HCT116 (cell line): ENCODE measurements at regions not wholly inside any gene's neighbourhood (a gene's known extent, or its start where the extent isn't known, plus 50 kb on each side); places are given as distances from the start of the nearest gene placed in this dataset.

Experiments used
- ATAC-seq: fragments of 200-7000 bp; cut with Tn5 transposase; 2 replicates; pipeline ENCODE4 v1.9.1; 2020; ENCODE audit warnings: mild to moderate bottlenecking, moderate library complexity
- BruUV-seq: library from RNA; stranded (reverse); fragments of 400-500 nt; replicated peaks from 2 replicates; lab custom pipeline; 2021; lab: Mats Ljungman, UMichigan
- CTCF ChIA-PET: fragments of 300-600 bp; sonication (Branson Sonifier 250); formaldehyde crosslinking; loops from one replicate; lab custom pipeline; 2021; ENCODE audit warnings: antibody characterized with exemption; lab: Charles Lee
- POLR2A ChIA-PET: fragments of 300-600, 350-600 bp; sonication (Branson Sonifier 250); formaldehyde crosslinking; loops from one replicate; lab custom pipeline; 2021; ENCODE audit warnings: antibody characterized with exemption; lab: Charles Lee
- RAD21 ChIA-PET, 2 experiments: fragments of 300-600 bp; sonication (Branson Sonifier 250); formaldehyde crosslinking; loops; one replicate each; lab custom pipeline; 2023; ENCODE audit warnings: low total read pairs in 2 of 2; ENCODE audit not compliant: uncharacterized antibody in 2 of 2, unreplicated experiment in 2 of 2, low non-redundant PET in 1 of 2; lab: Charles Lee
- DNase-seq: peaks from one replicate; pipeline ENCODE4 v3.0.0-alpha.2; 2010; ENCODE audit warnings: low read depth, low spot score
- H2AFZ ChIP-seq: fragments of 200-600 bp; shearing (Covaris generic), sonication (generic); 2 replicates; pipeline ENCODE4 v1.6.1; 2017; ENCODE audit warnings: low read depth, mixed run types, mixed read lengths, antibody characterized with exemption, low read length; ENCODE audit not compliant: poor library complexity, severe bottlenecking
- H3K27ac ChIP-seq: 2 replicates; pipeline ENCODE4 v1.5.1; 2012; ENCODE audit warnings: low read depth, low read length
- H3K27me3 ChIP-seq: fragments of 200-600 bp; sonication (generic); 2 replicates; pipeline ENCODE4 v1.6.1; 2016; ENCODE audit warnings: mixed run types, low read length, mixed read lengths; ENCODE audit not compliant: insufficient read depth
- H3K36me3 ChIP-seq, 2 experiments: fragments of 200-500 bp in 1 of 2; fragments of 200-600 bp in 1 of 2; sonication (Bioruptor generic) in 1 of 2; sonication (generic) in 1 of 2; 2 replicates each; pipeline versions ENCODE4 v1.5.1 to v1.6.1; 2014 to 2016; ENCODE audit warnings: low read length in 2 of 2, inconsistent platforms in 1 of 2, mixed read lengths in 1 of 2, mixed run types in 1 of 2; ENCODE audit not compliant: insufficient read depth in 2 of 2, control insufficient read depth in 1 of 2
- H3K4me1 ChIP-seq, 2 experiments: fragments of 200-600 bp in 1 of 2; sonication (generic) in 1 of 2; 2 replicates each; pipeline versions ENCODE4 v1.5.1 to v1.6.1; 2012 to 2017; ENCODE audit warnings: low read length in 2 of 2, inconsistent platforms in 1 of 2, mild to moderate bottlenecking in 1 of 2, mixed read lengths in 1 of 2, mixed run types in 1 of 2, moderate library complexity in 1 of 2; ENCODE audit not compliant: insufficient read depth in 2 of 2, control insufficient read depth in 1 of 2
- H3K4me2 ChIP-seq: fragments of 200-600 bp; sonication (generic); 2 replicates; pipeline ENCODE4 v1.6.1; 2017; ENCODE audit warnings: mixed run types, low read length, mixed read lengths
- H3K4me3 ChIP-seq, 2 experiments: fragments of 200-600 bp in 1 of 2; sonication (generic) in 1 of 2; replicated peaks in 1 of 2; 2 replicates each; pipeline ENCODE4 v1.5.1; 2011 to 2016; ENCODE audit warnings: low read length in 2 of 2, control low read depth in 1 of 2, low read depth in 1 of 2, mild to moderate bottlenecking in 1 of 2, mixed read lengths in 1 of 2, mixed run types in 1 of 2
- H3K79me2 ChIP-seq: fragments of 200-600 bp; sonication (generic); 2 replicates; pipeline ENCODE4 v1.6.1; 2017; ENCODE audit warnings: mild to moderate bottlenecking, mixed run types, low read length, moderate library complexity, mixed read lengths; ENCODE audit not compliant: insufficient read depth
- H3K9ac ChIP-seq: fragments of 200-600 bp; sonication (generic); 2 replicates; pipeline ENCODE4 v1.6.1; 2016; ENCODE audit warnings: low read length, mixed read lengths
- H3K9me2 ChIP-seq: fragments of 200-600 bp; sonication (generic), shearing (Covaris generic); 2 replicates; pipeline ENCODE4 v1.6.1; 2017; ENCODE audit warnings: mixed run types, mild to moderate bottlenecking, moderate library complexity; ENCODE audit not compliant: insufficient read depth
- H3K9me3 ChIP-seq, 2 experiments: fragments of 200-500 bp in 1 of 2; fragments of 200-600 bp in 1 of 2; sonication (Bioruptor generic) in 1 of 2; sonication (generic) in 1 of 2; 2 replicates each; pipeline ENCODE4 v1.6.1; 2014 to 2017; ENCODE audit warnings: low read length in 2 of 2, mixed read lengths in 2 of 2, inconsistent platforms in 1 of 2, low read depth in 1 of 2, mild to moderate bottlenecking in 1 of 2, mixed run types in 1 of 2, moderate library complexity in 1 of 2; ENCODE audit not compliant: control insufficient read depth in 1 of 2, insufficient read depth in 1 of 2
- H4K20me1 ChIP-seq: fragments of 200-600 bp; sonication (generic), shearing (Covaris generic); 2 replicates; pipeline ENCODE4 v1.6.1; 2017; ENCODE audit warnings: mixed run types, mild to moderate bottlenecking, moderate library complexity; ENCODE audit not compliant: insufficient read depth
- ATF3 ChIP-seq: IDR thresholded peaks from 2 replicates; pipeline ENCODE4 v1.6.1; 2012
- CTCF ChIP-seq, 3 experiments: fragments of 200-600 bp in 1 of 3; sonication (generic) in 1 of 3; IDR thresholded peaks in 2 of 3; conservative IDR thresholded peaks in 1 of 3; 2 replicates each; pipeline ENCODE4 v1.5.1; 2012 to 2017; ENCODE audit warnings: low read depth in 2 of 3, low read length in 2 of 3, antibody characterized with exemption in 1 of 3, borderline replicate concordance in 1 of 3, control low read depth in 1 of 3, mild to moderate bottlenecking in 1 of 3, mixed read lengths in 1 of 3, mixed run types in 1 of 3, moderate library complexity in 1 of 3; ENCODE audit not compliant: insufficient read depth in 1 of 3
- EZH2 ChIP-seq: fragments of 200-600 bp; sonication (generic); IDR thresholded peaks from 2 replicates; pipeline ENCODE4 v1.6.1; 2017; ENCODE audit warnings: antibody characterized with exemption, mixed run types
- FOSL1 ChIP-seq: IDR thresholded peaks from 2 replicates; pipeline ENCODE4 v1.6.1; 2012; ENCODE audit warnings: low read depth
- JUND ChIP-seq: IDR thresholded peaks from 2 replicates; pipeline ENCODE4 v1.6.1; 2012
- MAX ChIP-seq: IDR thresholded peaks from 2 replicates; pipeline ENCODE4 v1.6.1; 2012
- POLR2A ChIP-seq: IDR thresholded peaks from 2 replicates; pipeline ENCODE4 v1.7.0; 2011; ENCODE audit warnings: borderline replicate concordance; ENCODE audit not compliant: insufficient read depth, insufficient read length; ENCODE audit errors: extremely low read depth
- POLR2AphosphoS5 ChIP-seq: IDR thresholded peaks from 2 replicates; pipeline ENCODE4 v1.6.1; 2011; ENCODE audit warnings: mild to moderate bottlenecking, low read depth, low read length, moderate library complexity
- RAD21 ChIP-seq: IDR thresholded peaks from 2 replicates; pipeline ENCODE4 v1.6.1; 2012; ENCODE audit warnings: low read depth, mild to moderate bottlenecking
- REST ChIP-seq: IDR thresholded peaks from 2 replicates; pipeline ENCODE4 v1.6.1; 2012; ENCODE audit warnings: low read depth
- SP1 ChIP-seq: IDR thresholded peaks from 2 replicates; pipeline ENCODE4 v1.6.1; 2012; ENCODE audit warnings: low read depth
- SRF ChIP-seq: IDR thresholded peaks from 2 replicates; pipeline ENCODE4 v1.6.1; 2012; ENCODE audit warnings: low read depth
- TCF7L2 ChIP-seq: IDR thresholded peaks from 2 replicates; pipeline ENCODE4 v1.7.0; 2011; ENCODE audit warnings: borderline replicate concordance, inconsistent platforms; ENCODE audit not compliant: insufficient read depth, insufficient read length; ENCODE audit errors: extremely low read depth
- YY1 ChIP-seq: IDR thresholded peaks from 2 replicates; pipeline ENCODE4 v1.6.1; 2011; ENCODE audit warnings: low read length, low read depth, moderate library complexity, mild to moderate bottlenecking; ENCODE audit not compliant: insufficient replicate concordance; ENCODE audit errors: extremely low read depth
- ZFX ChIP-seq: fragments of 450-650 bp; IDR thresholded peaks from 2 replicates; pipeline ENCODE4 v1.6.1; 2017
- intact Hi-C: fragments of 100-400 bp; cut with micrococcal nuclease; formaldehyde crosslinking; loops from 2 replicates; pipeline ENCODE4 v1.10.0; 2022

- no peaks in the 10 kb centered on the region for H3K9me2 ChIP-seq
- intact Hi-C loops = no loop called here
- H2AFZ ChIP-seq = no peak overlapping the region
- no peaks in the 10 kb centered on the region for H4K20me1 ChIP-seq
- no peak for DNase-seq
- ATAC-seq = no peak
- H3K4me1 ChIP-seq = peaks cover 0 to 6% of the 10 kb centered on the region in 2 experiments; a peak in 1 of 4 replicates
- no peak for TF ChIP-seq SP1
- TF ChIP-seq MAX = no peak
- no peak for TF ChIP-seq TCF7L2
- no peak for TF ChIP-seq POLR2AphosphoS5
- TF ChIP-seq FOSL1 = no peak
- no peak for TF ChIP-seq POLR2A
- no peak for TF ChIP-seq EZH2
- no peak for TF ChIP-seq ZFX
- no peak for TF ChIP-seq ATF3
- no peak for TF ChIP-seq RAD21
- no peak for TF ChIP-seq CTCF (IDR thresholded peaks at IDR 0.05 in 2 of 3, conservative IDR thresholded peaks at IDR 0.05 in 1 of 3; ENCODE audit: borderline replicate concordance in 1 of 3, insufficient read depth in 1 of 3, low read depth in 2 of 3, low read length in 2 of 3)
- no peak for TF ChIP-seq JUND
- no peak for TF ChIP-seq SRF
- TF ChIP-seq REST = no peak
- no peak for TF ChIP-seq YY1
- TF ChIP-seq, all 23 proteins: peak for 0
- BruUV-seq = no TSS peak
- H3K4me3 ChIP-seq = no peak overlapping the region
- RAD21 ChIA-PET = no interaction called here
- POLR2A ChIA-PET = no interaction called here
- CTCF ChIA-PET = no interaction called here
- no peaks in the 10 kb centered on the region for H3K79me2 ChIP-seq
- no peak overlapping the region for H3K27ac ChIP-seq
- no peak overlapping the region for H3K9ac ChIP-seq
- no peak overlapping the region for H3K4me2 ChIP-seq
- no peaks in the 10 kb centered on the region for H3K27me3 ChIP-seq
- peaks cover 0 to 6% of the 10 kb centered on the region in 2 experiments; a peak in 2 of 4 replicates for H3K9me3 ChIP-seq
- H3K36me3 ChIP-seq = no peaks in the 10 kb centered on the region
Measured at GRCh38 chr7:19932549-19933249, 159.3 kb upstream of the TMEM196 start.
